Effector CD8-positive, alpha-beta T cell (primary cell): ENCODE measurements at regions not wholly inside any gene's neighbourhood (a gene's known extent, or its start where the extent isn't known, plus 50 kb on each side); places are given as distances from the start of the nearest gene placed in this dataset.

Experiments
- DNase-seq: peaks from one replicate; lab custom pipeline; 2025; lab: John Stamatoyannopoulos, UW

GRCh38 chr1:59081795-59082194, 215.1 kb upstream of the FGGY start:
- DNase-seq, result no peak

- no peak for DNase-seq
Measured at GRCh38 chr1:59083946-59084865, 212.7 kb upstream of the FGGY start.

GRCh38 chr1:59085101-59085500, 211.8 kb upstream of the FGGY start:
- DNase-seq, result no peak

DNA sequence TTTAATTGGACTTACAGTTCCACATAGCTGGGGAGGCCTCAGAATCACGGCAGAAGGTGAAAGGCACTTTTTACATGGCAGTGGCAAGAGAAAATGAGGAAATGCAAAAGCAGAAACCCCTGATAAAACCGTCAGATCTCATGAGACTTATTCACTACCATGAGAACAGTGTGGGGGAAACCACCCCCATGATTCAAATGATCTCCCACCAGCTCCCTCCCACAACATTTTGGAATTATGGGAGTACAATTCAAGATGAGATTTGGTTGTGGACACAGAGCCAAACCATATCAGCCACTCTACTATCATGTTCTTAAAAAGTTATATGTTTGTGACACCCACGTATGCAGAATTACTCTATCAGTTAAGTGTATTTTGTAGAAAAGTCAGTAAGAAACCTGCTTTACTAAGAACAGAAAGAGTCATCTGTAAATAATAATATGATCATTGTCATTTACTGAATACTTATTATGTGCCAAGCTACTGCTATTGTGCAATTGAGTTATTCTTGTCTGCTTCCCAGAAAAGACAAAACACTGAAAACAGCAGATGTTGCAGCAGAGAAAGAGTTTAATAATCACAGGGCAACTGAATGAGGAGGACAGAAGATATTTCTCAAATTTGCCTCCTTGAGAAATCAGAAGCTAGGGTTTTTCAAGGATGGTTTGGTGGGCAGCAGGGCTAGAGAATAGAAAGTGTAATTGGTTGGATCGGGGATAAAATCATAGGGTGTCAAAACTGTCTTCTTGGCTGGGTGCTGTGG, 207.7 kb upstream of the FGGY start:
- no peak for DNase-seq

DNA sequence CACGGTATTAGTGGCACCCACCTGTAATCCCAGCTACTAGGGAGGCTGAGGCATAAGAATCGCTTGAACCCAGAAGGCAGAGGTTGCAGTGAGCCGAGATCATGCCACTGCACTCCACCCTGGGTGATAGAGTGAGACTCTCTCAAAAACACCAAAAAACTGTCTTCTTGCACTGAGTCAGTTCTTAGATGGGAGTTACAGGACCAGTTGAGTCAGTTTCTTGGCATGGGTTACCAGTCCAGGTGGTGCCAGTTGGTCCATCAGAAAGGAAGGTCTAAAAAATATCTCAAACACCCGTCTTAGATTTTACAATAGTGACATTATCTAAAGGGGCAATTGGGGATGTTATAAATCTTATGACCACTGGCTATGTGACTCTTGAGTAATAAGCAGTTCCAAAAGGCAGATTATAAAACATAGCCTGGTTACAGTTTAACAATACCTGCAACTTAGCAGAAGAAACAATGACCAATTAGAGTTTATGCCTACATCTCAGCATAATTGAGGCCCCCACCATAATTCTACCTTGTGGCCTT, 206.9 kb upstream of the FGGY start:
- no peak for DNase-seq

- no peak for DNase-seq
Measured at GRCh38 chr1:59092126-59092525, 204.8 kb upstream of the FGGY start.

DNA sequence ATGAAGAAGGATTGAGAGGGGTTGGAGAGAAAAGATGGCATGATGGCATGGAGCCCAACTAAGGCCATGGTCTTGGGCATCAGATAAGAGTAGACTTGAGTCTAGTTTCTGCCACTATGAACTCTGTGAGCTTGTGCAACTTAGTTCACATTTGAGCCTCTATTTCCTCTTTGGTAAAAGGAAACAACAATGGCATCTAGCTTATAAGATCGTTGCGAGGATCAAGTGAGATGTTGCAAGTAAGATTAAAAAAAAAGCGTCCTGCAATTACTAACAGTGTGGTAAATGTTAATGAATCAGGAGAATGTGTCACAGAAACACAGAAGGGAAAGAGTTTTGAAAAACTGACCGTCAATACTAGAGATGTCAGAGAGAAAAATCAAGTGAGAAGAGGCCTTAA, 202.9 kb upstream of the FGGY start:
- DNase-seq, result no peak

DNA sequence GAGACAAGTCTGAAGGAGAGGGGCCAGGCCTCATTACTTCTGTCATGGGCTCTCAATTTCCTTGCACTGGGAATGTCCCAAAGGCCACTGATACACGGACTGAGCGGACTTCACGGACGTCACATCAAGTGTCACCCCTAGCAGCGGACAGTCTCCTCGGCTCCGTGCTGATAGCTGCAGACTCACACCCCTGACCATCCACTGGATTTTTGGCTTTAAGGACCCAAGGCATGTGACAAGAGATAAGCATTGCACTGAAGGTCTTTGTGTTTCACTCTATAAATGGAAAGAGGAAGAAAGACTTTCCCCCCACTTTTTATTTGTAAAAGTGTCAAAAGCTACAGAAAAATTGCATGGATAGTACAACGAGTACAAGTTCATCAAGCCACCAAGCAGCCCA, 200.4 kb upstream of the FGGY start:
- no peak for DNase-seq

- DNase-seq, result no peak
Measured at GRCh38 chr1:59098655-59099054, 198.2 kb upstream of the FGGY start.

GRCh38 chr1:59100708-59101374, 196.1 kb upstream of the FGGY start:
- no peak for DNase-seq

- DNase-seq, result no peak
Measured at GRCh38 chr1:59101518-59101917, 195.4 kb upstream of the FGGY start.

- no peak for DNase-seq
Measured at GRCh38 chr1:59103457-59103856, 193.4 kb upstream of the FGGY start.

- no peak for DNase-seq
Measured at GRCh38 chr1:59104191-59104760, 192.6 kb upstream of the FGGY start.

DNA sequence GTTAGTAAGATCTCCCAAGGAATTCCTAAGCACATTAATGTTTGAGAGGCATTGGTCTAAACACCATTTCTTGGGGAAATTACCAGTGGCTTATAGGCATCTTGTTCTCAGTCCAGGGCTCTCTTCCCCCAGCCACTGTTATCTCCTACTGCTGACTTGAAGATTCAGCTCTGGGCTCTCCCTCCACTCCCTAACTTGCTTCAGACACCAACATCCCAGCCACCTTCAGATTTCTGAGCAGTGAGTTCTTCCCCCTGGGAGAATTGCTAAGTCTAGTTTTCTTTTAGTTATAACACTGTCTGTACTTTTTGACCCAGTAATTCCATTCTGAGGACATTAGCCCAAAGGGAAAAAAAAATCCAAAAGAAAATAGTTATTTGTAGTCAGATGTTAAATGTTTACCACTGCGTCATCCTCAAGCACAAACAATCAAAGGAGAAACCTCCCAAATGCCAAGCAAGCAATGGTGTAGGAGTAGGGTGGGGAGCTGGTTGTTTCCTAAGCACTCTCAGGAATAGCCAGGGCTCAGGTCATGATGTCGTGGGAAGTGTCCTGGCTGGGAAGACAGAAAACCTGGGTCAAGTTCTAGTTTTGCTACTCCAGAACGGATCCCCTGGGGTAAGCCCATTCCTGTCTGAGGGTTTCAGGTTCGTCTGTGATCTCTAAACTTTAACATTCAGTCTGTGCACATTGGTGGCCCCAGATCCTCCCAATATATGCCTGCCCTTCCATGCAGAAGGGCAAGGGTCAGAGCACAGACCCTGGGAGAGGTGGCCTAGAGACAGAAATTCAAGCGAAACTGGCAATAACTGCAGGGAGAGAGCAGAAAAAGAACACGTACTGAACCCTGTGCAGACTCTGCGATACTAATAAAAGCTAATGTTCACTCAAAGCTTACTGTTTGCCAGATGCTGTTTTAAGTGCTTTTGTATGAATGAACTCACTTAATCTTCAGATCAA, 191.1 kb upstream of the FGGY start:
- DNase-seq, result no peak

- DNase-seq, result no peak
Measured at GRCh38 chr1:59107516-59107915, 189.4 kb upstream of the FGGY start.

DNA sequence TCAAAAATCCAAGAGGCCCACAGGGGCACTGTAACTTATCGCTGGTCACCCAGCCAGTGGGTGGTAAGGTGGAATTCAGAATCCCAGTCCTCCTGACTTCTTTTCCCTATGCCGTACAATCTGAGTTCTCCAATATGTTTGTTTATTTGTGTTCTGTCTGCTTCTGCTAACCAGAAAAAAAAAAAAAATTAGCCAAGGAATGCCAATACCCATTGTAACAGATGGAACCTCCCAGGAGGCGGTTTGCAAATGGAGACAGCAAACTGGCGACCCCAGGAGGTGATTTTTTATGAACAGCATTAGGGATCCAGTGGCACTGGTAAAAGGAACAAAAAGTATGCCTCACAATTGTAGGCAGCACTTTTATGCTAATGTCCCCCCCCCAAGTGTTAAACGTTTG, 189.0 kb upstream of the FGGY start:
- DNase-seq, result no peak

DNA sequence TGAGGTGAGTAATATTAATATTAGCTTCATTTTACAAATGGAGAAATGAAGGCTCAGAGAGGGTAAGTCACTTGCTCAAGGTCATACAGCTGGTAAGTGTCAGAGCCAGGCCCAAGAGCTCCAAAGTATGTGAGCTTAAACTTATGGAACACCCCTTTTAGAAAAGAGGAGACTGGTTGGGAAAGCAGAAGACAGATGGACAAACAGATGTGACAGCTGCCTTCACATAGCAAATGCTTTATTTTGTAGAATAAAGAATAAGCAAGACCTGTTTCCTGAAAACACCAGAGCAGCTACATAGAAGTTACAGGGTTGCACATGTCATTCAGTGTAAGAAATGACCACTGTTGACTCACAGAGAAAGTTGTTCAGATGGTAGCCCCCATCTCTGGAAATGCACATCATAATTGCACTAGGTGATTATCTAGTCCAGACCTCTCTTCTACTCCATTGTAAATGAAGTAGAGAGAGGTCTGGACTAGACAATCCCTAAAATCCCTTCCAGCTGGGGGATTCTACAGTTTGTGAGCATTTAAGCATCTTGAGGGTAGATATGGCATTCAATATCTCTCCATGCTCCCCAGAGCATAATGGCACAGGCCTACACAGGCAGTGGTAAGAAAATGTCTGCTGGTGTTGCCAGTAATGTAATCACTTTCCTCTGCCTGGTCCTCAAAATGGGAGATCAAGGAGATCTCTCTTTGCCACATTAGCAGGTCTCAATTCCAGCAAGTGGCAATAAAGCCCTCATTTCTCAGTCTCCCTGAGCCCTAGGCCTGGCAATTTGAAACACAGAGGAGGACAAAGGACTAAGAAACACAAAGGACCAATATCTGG, 188.2 kb upstream of the FGGY start:
- no peak for DNase-seq

- DNase-seq, result no peak
Measured at GRCh38 chr1:59110271-59110670, 186.6 kb upstream of the FGGY start.

DNA sequence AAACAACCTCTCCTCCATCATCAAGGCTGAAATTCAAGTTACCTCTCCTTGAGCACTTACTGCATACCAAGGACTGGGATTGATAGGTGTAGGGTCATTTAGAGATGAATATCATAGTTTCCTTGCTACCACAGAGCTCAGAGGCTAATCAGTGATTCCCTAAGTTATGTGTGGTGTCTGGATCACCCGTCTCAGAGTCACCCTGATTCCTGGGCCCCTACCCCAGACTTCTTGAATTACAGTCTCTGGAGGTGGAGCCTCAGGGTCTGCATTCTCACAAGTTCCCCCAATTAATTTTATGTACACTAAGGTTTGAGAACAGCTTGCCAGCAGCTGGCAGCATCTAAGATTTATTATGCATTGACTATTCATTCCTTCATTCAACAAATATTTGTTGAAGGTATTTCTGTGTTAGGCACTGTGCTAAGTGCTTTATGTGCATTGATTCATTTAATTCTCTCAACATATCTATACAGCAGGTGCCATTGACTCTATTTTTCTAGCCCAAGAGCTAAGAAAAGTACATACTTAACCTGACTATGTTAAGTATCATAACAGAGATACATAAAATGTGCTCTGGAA, 182.9 kb upstream of the FGGY start:
- no peak for DNase-seq

- no peak for DNase-seq
Measured at GRCh38 chr1:59115865-59116264, 181.0 kb upstream of the FGGY start.
